ENCODE measurements at regions not wholly inside any gene's neighbourhood (a gene's known extent, or its start where the extent isn't known, plus 50 kb on each side); places are given as distances from the start of the nearest gene placed in this dataset.
"Not testable (repeated sequence)": the region's sequence is repeated elsewhere in the genome, so short reads cannot be mapped to it uniquely, and the experiment has no call there.

GRCh38 chr6:20008131-20008530 lies 171.0 kb downstream of the ID4 start:
- in situ Hi-C loops (cut with HindIII; ENCODE audit: low pct_unique_long_range_greater_than_20kb, low sequenced_read_pairs) = no loop called here
- no peak for DNase-seq (ENCODE audit: low read depth)

GRCh38 chr6:20013066-20013861 lies 176.1 kb downstream of the ID4 start:
- in situ Hi-C loops (cut with HindIII; ENCODE audit: low pct_unique_long_range_greater_than_20kb, low sequenced_read_pairs) = no loop called here
- no peak for DNase-seq (ENCODE audit: low read depth)

- in situ Hi-C loops (cut with HindIII; ENCODE audit: low pct_unique_long_range_greater_than_20kb, low sequenced_read_pairs) = no loop called here
- no peak for DNase-seq (ENCODE audit: low read depth)
Measured at GRCh38 chr6:20014508-20014907, 177.3 kb downstream of the ID4 start.

- DNase-seq (ENCODE audit: low read depth) = no peak
- in situ Hi-C loops (cut with HindIII; ENCODE audit: low pct_unique_long_range_greater_than_20kb, low sequenced_read_pairs) = no loop called here
Measured at GRCh38 chr6:20020526-20020925, 183.4 kb downstream of the ID4 start.

DNA sequence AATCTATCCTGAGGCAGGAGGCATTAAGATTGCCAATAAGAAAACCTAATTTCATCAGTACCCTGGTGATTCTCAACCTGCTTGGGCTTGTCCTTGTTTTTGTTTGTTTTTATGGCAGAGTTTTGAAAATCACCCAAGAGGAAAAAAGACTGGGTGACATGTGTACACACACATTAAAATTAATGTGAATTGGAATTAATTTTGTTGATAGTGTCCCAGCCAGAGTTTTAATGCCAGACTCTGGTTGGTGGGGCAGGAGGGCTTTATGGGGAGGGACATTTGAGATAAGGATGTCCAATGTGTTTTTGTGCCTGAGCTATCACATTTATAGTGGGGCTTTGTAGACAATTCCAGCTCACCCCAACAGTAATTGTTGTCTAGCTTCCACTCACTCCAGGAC lies 184.6 kb downstream of the ID4 start:
- in situ Hi-C loops (cut with HindIII; ENCODE audit: low pct_unique_long_range_greater_than_20kb, low sequenced_read_pairs) = no loop called here
- DNase-seq (ENCODE audit: low read depth) = no peak

GRCh38 chr6:20023549-20024315 lies 186.6 kb downstream of the ID4 start:
- DNase-seq (ENCODE audit: low read depth); in situ Hi-C loops (cut with HindIII; ENCODE audit: low pct_unique_long_range_greater_than_20kb, low sequenced_read_pairs): not testable (repeated sequence)

GRCh38 chr6:20024316-20024673 lies 187.1 kb downstream of the ID4 start:
- no peak for DNase-seq (ENCODE audit: low read depth)
- in situ Hi-C loops (cut with HindIII; ENCODE audit: low pct_unique_long_range_greater_than_20kb, low sequenced_read_pairs) = no loop called here

DNA sequence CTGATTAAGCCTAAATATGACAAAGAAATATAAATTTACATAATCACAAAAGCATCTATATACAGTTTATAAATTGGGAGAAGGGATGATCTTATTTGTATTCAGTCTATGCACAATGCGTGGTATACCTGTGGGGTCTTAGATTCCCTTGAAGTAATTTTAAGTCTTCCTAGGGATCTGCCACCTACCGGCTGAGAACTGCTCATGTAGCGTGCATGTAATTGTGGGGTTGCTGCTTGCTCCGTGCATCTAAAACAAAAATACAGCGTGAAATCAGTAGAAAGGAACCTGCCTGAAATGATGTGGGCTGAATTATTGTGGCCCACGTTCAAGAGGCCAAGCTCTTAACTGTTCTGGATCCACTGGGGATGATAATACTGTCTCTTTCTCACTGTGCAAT lies 187.3 kb downstream of the MBOAT1 start:
- in situ Hi-C loops (cut with HindIII; ENCODE audit: low pct_unique_long_range_greater_than_20kb, low sequenced_read_pairs) = no loop called here
- DNase-seq (ENCODE audit: low read depth) = no peak

GRCh38 chr6:20025681-20026080 lies 186.6 kb downstream of the MBOAT1 start:
- in situ Hi-C loops (cut with HindIII; ENCODE audit: low pct_unique_long_range_greater_than_20kb, low sequenced_read_pairs) = no loop called here

DNA sequence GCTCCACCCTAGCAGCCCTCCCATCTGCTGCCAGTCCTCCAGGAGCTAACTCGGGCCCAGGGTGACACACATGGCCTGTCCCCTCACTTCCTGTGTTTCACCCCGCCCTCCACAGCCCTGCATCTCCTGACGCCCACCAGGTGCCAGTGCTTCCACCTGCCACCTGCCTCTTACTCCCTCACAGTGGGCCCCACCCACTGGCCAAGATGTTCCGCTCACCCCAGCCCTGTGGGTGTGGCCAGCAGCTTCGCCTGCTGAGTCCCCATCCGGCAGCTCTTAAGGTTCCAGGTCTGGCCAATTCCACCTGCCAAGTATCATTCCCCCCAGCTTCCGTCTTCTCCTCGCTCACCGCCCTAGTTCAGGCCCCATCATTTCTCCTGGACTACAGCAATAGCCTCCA lies 184.1 kb downstream of the MBOAT1 start:
- in situ Hi-C loops (cut with HindIII; ENCODE audit: low pct_unique_long_range_greater_than_20kb, low sequenced_read_pairs) = no loop called here
- no peak for DNase-seq (ENCODE audit: low read depth)

More at GRCh38 chr6:20025681-20026080, 186.6 kb downstream of the MBOAT1 start:
- DNase-seq (ENCODE audit: low read depth) = no peak

- DNase-seq (ENCODE audit: low read depth) = no peak
- in situ Hi-C loops (cut with HindIII; ENCODE audit: low pct_unique_long_range_greater_than_20kb, low sequenced_read_pairs) = no loop called here
Measured at GRCh38 chr6:20028562-20028961, 183.7 kb downstream of the MBOAT1 start.

- DNase-seq (ENCODE audit: low read depth) = no peak
- in situ Hi-C loops (cut with HindIII; ENCODE audit: low pct_unique_long_range_greater_than_20kb, low sequenced_read_pairs) = no loop called here
Measured at GRCh38 chr6:20029979-20030378, 182.3 kb downstream of the MBOAT1 start.

DNA sequence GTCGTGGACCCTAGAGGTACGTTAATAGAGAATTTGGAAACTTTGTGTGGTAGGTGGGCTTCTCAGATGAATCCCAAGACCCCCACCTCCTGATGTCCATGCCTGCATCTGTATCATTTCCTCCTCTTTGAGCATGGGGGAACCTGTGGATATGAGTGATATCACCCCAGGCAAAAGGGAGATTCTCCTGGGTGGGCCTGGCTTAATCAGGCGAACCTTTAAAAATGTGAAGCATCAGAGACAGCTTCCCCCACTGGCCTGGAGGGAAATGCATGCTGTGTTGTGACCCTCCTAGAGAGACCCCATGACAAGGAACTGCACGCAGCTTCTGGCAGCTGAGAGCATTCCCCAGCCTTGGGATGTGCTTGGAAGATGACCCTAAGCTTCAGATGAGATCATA lies 180.9 kb downstream of the MBOAT1 start:
- in situ Hi-C loops (cut with HindIII; ENCODE audit: low pct_unique_long_range_greater_than_20kb, low sequenced_read_pairs) = no loop called here
- DNase-seq (ENCODE audit: low read depth) = no peak

DNA sequence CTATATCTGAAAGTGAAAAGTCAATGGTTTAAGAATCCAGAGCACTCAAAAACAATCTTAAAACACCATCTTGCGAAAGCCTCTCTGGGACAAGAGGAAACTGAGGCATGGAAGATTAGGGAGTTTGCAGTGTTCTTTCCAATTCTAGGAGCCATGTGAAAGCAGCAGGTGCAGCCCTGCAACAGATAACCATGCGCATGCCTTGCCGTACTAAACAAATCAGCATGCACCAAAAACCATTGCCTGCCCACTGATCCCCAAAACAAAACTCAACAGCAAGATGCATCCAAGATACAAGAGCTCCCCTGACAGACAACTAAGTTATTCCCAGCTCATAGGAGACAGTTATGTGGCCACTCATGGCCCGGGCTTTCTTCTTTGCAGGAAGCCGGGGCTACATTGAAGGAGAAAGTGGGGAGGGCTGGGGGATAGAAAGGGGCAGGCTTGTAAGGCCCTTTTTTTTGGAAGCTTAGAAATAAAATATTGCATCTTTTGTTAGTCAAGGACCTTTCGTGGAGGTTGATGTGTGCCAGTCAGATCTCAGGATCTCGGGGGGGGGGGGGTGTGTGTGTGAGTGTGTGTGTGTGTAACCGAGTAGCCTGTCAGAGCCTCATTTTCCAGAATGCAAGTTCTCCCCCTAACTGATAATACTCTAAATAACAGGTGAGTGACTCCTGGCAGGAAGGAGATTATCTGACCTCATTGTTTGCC lies 178.4 kb downstream of the MBOAT1 start:
- in situ Hi-C loops (cut with HindIII; ENCODE audit: low pct_unique_long_range_greater_than_20kb, low sequenced_read_pairs) = no loop called here

GRCh38 chr6:20034408-20034769 lies 177.9 kb downstream of the MBOAT1 start:
- in situ Hi-C loops (cut with HindIII; ENCODE audit: low pct_unique_long_range_greater_than_20kb, low sequenced_read_pairs) = no loop called here
- no peak for DNase-seq (ENCODE audit: low read depth)

More for the DNA sequence above, 178.4 kb downstream of the MBOAT1 start:
- no peak for DNase-seq (ENCODE audit: low read depth)

DNA sequence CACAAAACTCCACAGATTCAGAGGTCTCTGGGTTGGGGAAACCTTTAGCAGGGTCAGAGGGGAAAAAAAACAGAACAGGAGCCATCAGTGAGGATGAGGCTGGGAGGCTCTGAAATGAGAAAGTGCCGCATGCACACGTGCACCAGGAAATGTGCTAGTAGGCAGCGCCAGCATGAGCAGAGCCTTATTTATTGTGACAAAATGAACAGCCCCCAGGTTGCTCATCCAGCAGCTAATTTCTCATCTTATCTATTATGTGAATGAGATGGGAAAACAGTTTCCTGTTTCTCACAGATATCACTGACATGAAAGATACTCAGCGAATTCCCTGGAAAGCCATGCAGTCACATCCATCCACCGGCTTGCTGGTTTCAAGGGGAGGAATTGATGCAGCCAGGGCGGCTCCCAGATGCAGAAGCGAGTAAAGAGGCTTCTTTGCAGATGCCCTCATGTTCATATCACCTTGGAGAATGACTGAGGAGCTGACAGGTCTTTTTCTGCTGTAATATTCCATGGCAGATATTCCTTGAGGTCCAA lies 176.1 kb downstream of the MBOAT1 start:
- in situ Hi-C loops (cut with HindIII; ENCODE audit: low pct_unique_long_range_greater_than_20kb, low sequenced_read_pairs) = no loop called here
- DNase-seq (ENCODE audit: low read depth) = no peak

GRCh38 chr6:20038410-20039204 lies 173.7 kb downstream of the MBOAT1 start:
- no peak for DNase-seq (ENCODE audit: low read depth)
- in situ Hi-C loops (cut with HindIII; ENCODE audit: low pct_unique_long_range_greater_than_20kb, low sequenced_read_pairs) = no loop called here

GRCh38 chr6:20044883-20045282 lies 167.4 kb downstream of the MBOAT1 start:
- in situ Hi-C loops (cut with HindIII; ENCODE audit: low pct_unique_long_range_greater_than_20kb, low sequenced_read_pairs) = no loop called here

More at GRCh38 chr6:20044883-20045282, 167.4 kb downstream of the MBOAT1 start:
- DNase-seq (ENCODE audit: low read depth) = no peak
